SHP77 (cell line): ENCODE measurements at regions not wholly inside any gene's neighbourhood (a gene's known extent, or its start where the extent isn't known, plus 50 kb on each side); places are given as distances from the start of the nearest gene placed in this dataset.

Experiments
- DNase-seq, 2 experiments: peaks; one replicate each; lab custom pipeline; 2025; lab: John Stamatoyannopoulos, UW

DNA sequence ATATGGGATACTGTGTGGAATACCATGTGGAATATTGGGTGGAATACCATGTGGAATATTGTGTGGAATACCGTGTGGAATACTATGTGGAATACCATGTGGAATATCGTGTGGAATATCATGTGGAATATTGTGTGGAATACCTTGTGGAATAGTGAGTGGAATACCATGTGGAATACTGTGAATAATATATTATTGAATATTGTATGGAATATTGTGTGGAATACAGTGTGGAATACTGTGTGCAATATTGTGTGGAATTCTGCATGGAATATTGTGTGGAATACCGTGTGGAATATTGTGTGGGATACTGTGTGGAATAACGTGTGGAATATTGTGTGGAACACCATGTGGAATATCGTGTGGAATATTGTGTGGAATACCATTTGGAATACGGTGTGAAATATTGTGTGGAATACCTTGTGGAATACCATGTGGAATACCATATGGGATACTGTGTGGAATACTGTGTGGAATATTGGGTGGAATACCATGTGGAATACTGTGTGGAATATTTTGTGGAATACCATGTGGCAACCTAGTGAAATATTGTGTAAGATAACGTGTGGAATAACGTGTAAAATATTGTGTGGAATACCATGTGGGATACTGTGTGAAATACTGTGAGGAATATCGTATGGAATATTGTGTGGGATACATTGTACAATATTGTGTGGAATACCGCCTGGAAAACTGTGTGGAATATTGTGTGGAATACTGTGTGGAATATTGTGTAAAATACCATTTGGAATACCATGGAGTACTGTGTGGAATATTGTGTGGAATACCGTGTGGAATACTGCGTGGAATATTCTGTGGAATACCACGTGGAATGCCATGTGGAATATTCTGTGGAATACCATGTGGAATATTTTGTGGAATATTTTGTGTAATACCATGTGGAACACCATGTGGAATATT is 133.9 kb upstream of the CHST15 start:
- no peak for DNase-seq

GRCh38 chr10:124226271-124227054 is 133.1 kb upstream of the CHST15 start:
- DNase-seq: no peak

DNA sequence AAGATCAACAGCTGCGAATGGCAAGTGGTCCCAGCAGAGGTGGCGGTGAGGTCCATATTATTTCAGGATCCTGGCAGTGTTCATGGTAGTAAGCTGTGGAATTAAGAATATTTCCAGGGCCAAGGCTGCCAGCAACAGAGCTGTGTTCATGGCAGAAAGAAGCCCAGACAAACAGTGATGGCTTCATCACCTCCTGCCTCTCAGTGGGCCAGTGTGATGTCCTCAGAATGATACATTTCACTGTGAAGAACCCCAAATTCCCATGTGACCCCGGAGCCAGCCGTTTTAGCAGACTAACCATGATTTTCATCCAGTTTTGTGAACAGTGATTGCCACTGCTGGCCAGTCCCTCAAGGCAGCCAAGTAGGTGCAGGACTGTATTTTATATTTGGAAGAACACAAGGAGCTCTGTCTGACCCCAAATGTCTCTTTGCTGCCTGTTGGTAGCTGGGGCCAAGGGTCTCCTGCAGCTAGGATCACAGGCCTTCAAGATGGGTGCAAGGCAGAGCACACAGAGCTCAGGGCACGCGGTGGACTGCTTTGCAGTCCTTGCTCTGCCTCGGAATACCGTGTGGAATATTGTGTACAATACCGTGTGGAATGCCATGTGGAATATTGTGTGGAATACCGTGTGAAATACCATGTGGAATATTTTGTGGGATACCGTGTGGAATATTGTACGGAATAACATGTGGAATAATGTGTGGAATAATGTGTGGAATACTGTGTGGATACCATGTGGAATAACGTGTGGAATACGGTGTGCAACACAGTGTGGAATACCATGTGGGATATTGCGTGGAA is 132.3 kb upstream of the CHST15 start:
- no peak for DNase-seq

- DNase-seq: no peak
Observed at GRCh38 chr10:124225029-124225466, 131.7 kb upstream of the CHST15 start.

GRCh38 chr10:124224331-124225028 is 131.1 kb upstream of the CHST15 start:
- DNase-seq: no peak

DNA sequence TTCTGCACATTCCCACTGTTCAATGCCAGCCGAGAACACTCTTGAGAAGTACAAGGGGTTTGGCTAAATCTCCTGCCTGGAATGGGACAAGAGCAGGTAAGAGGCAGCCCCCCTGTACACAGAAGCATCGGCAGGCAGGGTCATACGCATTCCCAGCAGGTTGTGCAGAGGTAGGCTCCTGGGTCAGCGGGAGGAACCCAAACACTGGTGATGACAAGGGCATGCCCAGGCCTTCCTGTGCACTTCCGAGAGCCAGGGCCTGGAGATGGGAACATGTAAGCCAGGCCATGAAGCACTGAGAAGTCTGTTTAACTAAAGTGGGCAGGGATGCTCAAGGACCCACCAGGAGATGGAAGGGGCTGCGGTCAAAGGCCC is 130.3 kb upstream of the CHST15 start:
- no peak for DNase-seq

DNA sequence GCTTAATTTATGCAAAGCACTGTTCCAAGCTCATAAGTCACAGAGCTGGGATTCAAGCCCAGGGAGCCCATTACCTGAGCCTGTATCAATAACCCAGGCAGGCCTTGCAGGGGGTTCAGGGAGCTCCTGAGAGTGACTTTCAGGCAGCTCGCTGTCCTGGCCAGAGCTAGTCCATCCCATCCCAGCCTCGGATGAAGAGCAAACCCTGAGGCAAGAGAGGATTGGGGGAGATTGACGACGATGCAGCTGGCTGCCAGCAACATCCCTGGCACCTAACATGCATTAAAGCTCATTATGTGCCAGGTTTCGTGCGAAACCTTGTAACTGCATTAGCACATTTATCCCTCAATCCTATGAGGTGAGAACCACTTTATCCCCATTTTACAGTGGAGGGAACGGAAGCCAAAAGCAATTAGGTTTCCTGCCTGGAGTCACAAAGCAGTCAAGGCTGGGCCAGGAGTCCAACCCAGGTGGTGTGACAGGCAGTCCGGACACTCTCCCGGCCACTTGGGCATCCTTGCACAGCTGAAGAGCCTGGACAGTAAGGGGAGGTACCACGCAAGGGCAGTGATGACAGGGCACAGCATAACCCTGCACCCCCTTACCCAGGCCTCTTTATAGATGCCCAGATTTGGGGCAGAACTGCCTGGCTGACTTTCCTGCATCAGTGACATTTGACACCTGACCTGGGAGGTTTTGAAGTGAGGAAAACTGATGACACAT is 129.8 kb upstream of the CHST15 start:
- no peak for DNase-seq

DNA sequence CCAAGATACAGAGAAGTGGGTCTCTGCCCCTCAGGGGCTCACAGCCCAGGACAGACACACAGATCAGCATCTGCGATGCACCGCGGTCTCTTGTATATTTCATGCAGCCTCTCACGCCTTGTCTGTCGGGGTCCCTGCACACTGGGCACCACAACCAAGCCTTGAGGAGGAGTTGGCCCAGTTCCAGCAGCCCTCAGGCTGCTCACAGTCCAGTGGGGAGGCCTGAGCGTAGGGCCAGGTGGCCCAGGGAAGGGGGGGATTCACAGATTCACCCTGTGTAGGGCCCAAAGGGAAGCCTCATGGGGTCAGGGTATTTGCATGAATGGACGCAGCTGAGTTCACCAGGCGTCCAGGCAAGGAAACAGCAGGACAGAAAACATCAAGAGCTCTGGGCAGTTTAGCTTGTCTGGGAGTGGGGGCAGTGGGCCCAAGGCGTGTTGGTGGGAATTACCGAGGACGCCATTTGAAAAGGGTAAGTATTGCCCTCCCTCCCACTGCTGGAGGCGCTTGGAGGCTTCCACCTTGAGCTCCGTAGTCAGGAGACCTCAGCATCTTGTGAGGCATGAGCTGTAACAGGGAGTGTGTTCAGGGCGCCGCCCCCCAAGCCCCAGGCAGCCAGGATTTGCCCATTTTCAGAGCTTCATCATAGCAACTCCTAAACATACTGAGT is 129.1 kb upstream of the CHST15 start:
- no peak for DNase-seq

- no peak for DNase-seq
Observed at GRCh38 chr10:124221356-124222317, 128.2 kb upstream of the CHST15 start.

- no peak for DNase-seq
Observed at GRCh38 chr10:124220971-124221355, 127.6 kb upstream of the CHST15 start.

DNA sequence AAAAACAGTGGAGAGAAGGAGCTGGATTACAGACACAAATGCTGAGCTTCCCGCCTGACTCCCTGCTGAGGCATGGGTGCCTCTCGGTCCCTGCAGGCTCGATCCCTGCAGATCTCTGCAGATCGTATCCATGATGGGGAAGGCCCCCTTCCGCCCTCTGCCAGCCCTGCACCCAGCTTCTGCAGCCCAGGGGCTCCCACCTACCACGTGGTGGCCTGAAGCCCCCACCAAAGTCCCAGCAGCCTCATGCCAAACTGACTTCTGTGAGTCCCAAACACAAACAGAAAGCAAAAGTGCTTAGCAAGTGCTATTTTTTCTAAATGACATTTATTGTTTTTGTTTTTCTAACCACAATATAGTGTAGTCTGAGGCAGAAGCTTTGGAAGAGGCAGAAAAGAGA is 127.1 kb upstream of the CHST15 start:
- no peak for DNase-seq

DNA sequence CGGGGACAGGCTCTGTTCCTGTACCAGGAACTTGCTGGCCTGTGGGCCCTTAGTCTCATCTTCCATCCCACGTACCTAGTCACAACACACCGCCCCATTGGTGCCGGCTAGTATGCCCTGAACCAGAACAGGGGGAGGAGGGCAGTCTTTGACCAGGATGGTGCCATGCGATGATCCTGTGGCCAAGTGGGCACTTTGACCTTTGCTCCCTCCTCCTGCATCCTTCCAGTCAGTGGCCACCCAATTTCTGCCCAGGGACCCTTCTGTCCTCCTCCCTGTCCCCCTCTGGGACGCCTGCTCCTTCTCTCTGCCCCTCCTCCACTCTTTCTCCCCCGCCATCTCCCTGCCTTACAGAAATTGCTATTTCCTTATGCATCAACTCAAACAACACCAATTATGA is 126.3 kb upstream of the CHST15 start:
- no peak for DNase-seq

DNA sequence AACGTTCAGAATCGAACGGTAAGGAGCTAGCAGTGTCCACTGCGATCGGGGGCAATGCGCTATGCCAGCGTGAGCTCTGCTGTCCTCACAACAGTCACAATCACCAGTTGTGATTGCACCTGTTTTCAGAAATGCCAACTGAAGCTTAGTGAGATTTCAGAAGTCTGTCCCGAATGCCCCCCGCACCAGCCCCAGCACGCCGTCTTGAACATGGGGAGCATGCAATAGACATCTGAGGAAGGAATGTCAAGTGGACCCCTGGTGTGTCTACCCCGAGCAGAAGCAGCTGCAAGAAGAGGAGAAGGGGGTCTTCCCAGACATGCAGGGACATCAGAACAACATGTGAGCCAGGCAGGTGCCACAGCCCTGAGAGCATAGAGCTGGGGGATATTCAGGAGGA is 125.7 kb upstream of the CHST15 start:
- DNase-seq: no peak

- DNase-seq: peak; percentile 25 to 37
Observed at GRCh38 chr10:124217906-124218804, 124.8 kb upstream of the CHST15 start.

DNA sequence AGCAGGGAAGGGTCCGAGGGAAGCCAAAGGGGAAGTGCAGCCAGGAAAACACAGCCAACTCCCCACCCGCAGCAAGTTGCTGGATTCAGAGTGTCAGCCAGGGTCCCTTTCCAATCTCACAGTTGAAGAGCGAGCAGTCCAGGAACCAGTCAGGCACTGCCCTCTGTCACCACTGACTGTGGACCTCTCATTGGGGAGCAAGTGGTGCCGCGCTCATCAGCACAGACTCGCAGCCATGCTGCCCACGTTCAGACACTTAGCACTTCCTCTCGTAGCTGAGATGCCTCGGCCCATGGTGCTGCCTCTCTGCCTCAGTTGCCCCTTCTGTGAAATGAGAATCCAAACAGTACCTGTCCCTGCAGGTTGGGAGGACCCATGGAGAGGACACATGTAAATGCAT is 123.6 kb upstream of the CHST15 start:
- no peak for DNase-seq

DNA sequence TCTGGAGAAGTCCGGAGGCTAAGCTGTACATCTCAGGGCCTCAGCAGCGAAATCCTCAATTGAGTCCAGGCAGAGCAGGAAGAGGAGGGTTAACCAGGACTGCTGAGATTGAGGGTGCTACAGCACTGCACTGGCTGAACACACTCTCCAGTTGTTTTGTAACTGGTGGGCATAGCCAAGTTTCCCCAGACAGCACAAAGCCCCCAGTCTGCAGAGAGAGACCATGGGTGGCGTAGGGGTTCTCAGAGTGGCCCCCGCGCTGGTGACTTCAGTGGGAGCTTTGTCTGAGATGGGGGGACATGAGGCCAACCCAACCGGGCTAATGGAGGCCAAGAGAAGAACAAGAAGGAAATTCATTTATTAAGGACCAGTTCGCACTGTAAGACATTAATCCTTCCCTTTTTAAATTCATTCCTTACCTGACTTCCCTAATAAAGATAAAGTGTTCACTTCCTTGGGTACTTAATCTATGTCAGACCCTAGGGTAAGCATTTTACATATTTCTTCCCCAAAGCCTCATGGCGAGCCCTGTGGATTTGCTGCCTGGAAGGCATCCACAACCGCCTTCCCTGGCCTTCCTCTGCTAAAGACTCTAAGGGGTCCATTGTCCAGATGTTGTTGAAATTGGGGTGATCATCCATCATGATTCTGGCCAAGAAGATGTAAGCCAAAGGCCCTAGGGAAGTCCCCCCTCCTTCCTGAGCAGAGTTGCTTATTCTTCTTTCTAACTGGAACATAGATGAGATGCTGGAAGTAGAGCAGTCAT is 121.4 kb upstream of the CHST15 start:
- no peak for DNase-seq

GRCh38 chr10:124213899-124214510 is 120.6 kb upstream of the CHST15 start:
- DNase-seq: no peak
